Hepatocyte (in vitro differentiated cells): ENCODE measurements at regions not wholly inside any gene's neighbourhood (a gene's known extent, or its start where the extent isn't known, plus 50 kb on each side); places are given as distances from the start of the nearest gene placed in this dataset.

Experiments
- CTCF ChIP-seq: fragments of 200-600 bp; sonication (generic); IDR thresholded peaks from 2 replicates; pipeline ENCODE4 v1.5.1; 2016; ENCODE audit warnings: antibody characterized with exemption, mild to moderate bottlenecking; ENCODE audit not compliant: poor library complexity
- EZH2 ChIP-seq: fragments of 200-600 bp; sonication (generic); IDR thresholded peaks from 2 replicates; pipeline ENCODE4 v1.6.1; 2016; ENCODE audit warnings: antibody characterized with exemption, mild to moderate bottlenecking, borderline replicate concordance

GRCh38 chrX:89053223-89053622, 306.2 kb downstream of the CPXCR1 start:
- TF ChIP-seq EZH2: no peak
- no peak for TF ChIP-seq CTCF
